HG02678 (cell line): ENCODE measurements at regions not wholly inside any gene's neighbourhood (a gene's known extent, or its start where the extent isn't known, plus 50 kb on each side); places are given as distances from the start of the nearest gene placed in this dataset.

ENCODE experiments used
- ATAC-seq: cut with Tn5 transposase; IDR thresholded peaks from one replicate; pipeline ENCODE4 v1.9.1; 2021; ENCODE audit warnings: mild to moderate bottlenecking, moderate library complexity; ENCODE audit not compliant: unreplicated experiment

DNA sequence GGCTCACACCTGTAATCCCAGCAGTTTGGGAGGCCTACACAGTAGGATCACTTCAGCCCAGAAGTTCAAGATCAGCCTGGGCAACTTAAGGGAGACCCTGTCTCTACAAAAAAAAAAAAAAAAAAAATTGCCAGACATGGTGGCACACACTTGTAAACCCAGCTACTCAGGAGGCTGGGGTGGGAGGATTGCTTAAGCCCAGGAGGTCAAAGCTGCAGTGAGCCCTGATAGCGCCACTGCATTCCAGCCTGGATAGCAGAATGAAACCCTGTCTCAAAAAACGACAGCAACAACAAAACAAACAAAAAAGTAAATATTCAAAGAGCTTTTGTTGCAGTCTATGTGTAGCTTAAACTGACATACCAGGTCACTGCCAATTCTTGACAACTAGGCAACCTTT lies 63.1 kb upstream of the TANK start:
- no peak for ATAC-seq

DNA sequence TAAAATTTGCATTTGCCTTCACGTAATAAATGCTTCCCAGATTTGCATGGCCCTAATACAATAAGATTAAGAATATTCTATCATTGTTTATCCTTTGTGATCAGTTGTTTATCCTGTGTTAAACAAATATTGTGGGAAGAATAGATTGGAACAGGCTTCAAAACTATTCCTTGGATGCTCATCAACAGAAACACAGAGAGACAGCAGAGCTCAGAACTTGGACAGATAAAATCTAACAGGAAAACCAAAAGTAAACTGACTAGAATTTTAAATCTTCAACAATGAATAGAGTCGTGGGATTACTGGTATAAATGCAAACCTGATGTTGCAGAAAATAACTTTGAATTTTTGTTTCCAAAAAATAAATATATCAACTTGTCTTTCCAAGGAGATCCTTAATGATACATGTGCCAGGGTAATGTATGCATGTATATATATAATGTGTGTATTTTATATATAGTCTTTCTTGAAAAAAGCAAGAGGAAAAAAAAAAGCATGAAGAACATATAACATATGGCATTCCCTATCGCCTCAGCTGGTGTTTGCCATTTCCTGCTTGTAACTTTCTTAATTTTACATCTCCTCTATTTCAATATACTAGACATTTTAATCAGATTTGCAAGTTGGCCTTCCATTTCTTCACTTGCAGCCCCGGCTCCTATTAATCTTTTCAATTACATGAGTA lies 59.9 kb upstream of the TANK start:
- ATAC-seq, result no peak

GRCh38 chr2:161101406-161101805 lies 58.8 kb upstream of the TANK start:
- no peak for ATAC-seq

DNA sequence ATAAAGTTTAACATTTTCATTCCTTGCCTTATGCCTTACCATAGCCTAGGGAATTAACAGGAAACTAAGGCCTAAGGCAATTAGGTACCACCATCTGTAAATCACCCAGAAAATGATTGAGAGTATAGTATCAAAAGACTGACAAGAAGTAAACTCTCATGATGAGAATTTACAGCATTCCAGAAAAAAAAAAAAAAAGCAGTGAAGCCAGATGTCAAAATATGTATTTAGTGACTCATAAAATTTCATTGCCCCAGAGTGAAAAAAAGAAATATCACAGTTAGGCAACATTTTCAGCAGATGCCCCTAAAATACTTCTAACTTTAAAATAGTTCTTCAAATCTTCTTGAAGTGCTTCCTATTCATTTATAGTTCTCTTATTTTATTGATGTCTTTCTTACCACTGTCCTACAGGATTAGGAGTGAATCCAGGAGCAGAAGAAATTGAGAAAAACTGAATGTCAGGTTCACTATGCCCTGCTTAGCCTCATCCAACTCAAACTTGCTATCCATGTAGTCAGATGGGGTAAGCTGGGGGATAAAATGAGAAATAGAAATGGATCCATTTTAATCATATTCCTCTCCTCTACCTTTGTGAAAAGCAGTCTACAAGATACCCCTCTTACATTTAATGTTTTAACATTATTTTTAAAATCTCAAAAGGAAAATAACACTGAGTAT lies 57.3 kb upstream of the TANK start:
- no peak for ATAC-seq

DNA sequence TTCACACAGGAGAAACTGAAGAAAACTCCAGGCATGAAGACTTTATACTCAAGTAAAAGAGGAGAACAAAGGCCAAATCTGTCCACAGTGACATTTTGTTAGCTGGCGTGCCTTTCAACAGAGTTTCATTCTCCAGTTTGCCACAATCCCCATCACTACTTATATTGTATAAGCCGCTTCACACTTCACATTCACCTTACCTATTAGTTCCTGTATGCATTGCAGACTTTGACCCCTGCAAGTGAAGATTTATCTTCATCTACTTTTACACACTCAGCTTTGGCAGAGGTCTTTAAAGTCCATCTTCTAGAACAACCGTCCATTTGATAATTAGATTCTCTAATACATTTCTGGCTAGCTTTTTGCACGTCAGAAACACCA lies 56.8 kb upstream of the TANK start:
- ATAC-seq, result no peak

DNA sequence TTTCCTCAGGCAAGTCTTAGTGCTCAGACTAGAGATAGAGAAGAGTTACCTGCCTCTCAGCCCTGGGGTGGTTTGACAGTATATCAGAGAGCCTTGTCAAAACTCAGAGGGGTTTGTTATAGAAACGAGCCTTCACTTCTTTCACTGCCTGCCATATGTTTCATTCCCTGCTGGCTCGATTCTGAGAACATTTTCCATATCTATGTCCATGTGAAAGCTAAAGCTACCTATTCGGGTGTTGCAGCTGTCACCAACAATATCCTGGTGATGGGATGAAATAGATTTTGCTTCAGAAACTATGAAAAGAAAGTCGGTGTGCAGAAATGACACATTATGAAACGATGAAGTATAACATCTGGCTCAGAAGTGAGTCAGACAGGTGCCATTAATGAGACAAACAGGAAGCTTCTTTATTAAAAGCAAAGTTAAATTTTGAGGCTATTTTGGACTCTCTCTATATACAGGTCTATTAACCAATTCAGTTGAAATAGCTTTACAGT lies 56.1 kb upstream of the TANK start:
- ATAC-seq, result peak; percentile 92

DNA sequence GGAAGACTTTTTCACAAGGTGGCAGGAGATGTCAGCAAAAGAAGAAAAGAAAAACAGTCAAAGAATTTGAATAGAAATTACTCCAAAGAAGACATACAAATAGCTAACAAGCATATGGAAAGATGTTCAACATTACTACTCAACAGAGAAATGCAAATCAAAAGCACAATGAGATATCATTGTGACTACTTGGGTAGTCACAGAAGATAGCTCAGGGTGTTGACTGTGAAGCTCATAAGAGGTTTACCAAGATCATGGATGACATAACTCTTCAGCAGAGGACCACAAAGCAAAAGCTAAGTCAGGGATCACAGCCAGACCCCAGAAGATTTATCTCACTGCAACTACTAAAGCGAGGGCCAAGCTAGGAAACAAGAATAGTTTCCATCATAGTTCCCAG lies 53.0 kb upstream of the TANK start:
- no peak for ATAC-seq
